WTC11 (cell line): ENCODE measurements at regions not wholly inside any gene's neighbourhood (a gene's known extent, or its start where the extent isn't known, plus 50 kb on each side); places are given as distances from the start of the nearest gene placed in this dataset.

ENCODE experiments used
- ATAC-seq: fragments of 200-7000 bp; cut with Tn5 transposase; 2 replicates; pipeline ENCODE4 v1.10.0; 2021; ENCODE audit warnings: mild to moderate bottlenecking, moderate library complexity
- CTCF ChIA-PET: fragments of 300-600 bp; sonication (Branson Sonifier 250); formaldehyde crosslinking; loops from one replicate; lab custom pipeline; 2021; ENCODE audit warnings: antibody characterized with exemption; lab: Charles Lee
- POLR2A ChIA-PET: fragments of 350-600 bp; sonication (Branson Sonifier 250); formaldehyde crosslinking; loops from one replicate; lab custom pipeline; 2021; ENCODE audit warnings: antibody characterized with exemption; lab: Charles Lee
- DNase-seq: peaks from one replicate; pipeline ENCODE4 v3.0.0; 2021; ENCODE audit warnings: low spot score
- H3K27ac Mint-ChIP-seq: 2 replicates; pipeline ENCODE4 v1.8.0; 2021; ENCODE audit warnings: mixed read lengths
- H3K27me3 Mint-ChIP-seq: 2 replicates; pipeline ENCODE4 v1.8.0; 2021; ENCODE audit warnings: low read depth, mild to moderate bottlenecking, moderate library complexity, mixed read lengths
- H3K36me3 Mint-ChIP-seq: 2 replicates; pipeline ENCODE4 v1.8.0; 2021; ENCODE audit warnings: mixed read lengths
- H3K4me1 Mint-ChIP-seq: 2 replicates; pipeline ENCODE4 v1.8.0; 2022; ENCODE audit warnings: mixed read lengths
- H3K4me3 Mint-ChIP-seq: 2 replicates; pipeline ENCODE4 v1.8.0; 2021; ENCODE audit warnings: mild to moderate bottlenecking, moderate library complexity, mixed read lengths
- H3K9me3 Mint-ChIP-seq: 2 replicates; pipeline ENCODE4 v1.8.0; 2021; ENCODE audit warnings: mixed read lengths
- ATF2 ChIP-seq: sonication (generic); formaldehyde crosslinking; IDR thresholded peaks from 2 replicates; pipeline ENCODE4 v1.8.1; 2022; ENCODE audit warnings: low read depth, missing genetic modification reagents, borderline replicate concordance
- CTCF ChIP-seq: fragments of 200-600 bp; IDR thresholded peaks from 2 replicates; pipeline ENCODE4 v1.8.0; 2022; ENCODE audit warnings: antibody characterized with exemption
- E2F1 ChIP-seq: sonication (generic); formaldehyde crosslinking; IDR thresholded peaks from 2 replicates; pipeline ENCODE4 v1.8.0; 2022; ENCODE audit warnings: mild to moderate bottlenecking, missing genetic modification reagents
- E2F4 ChIP-seq: sonication (generic); formaldehyde crosslinking; IDR thresholded peaks from 2 replicates; pipeline ENCODE4 v1.8.1; 2022; ENCODE audit warnings: low read depth, mild to moderate bottlenecking, moderate library complexity, missing genetic modification reagents, borderline replicate concordance
- ETV6 ChIP-seq: sonication (generic); formaldehyde crosslinking; IDR thresholded peaks from 2 replicates; pipeline ENCODE4 v1.8.1; 2022; ENCODE audit warnings: mild to moderate bottlenecking, missing genetic modification reagents
- FOXP4 ChIP-seq: sonication (generic); formaldehyde crosslinking; IDR thresholded peaks from 2 replicates; pipeline ENCODE4 v1.8.0; 2022; ENCODE audit warnings: mild to moderate bottlenecking, missing genetic modification reagents
- GRHL2 ChIP-seq: fragments of 250-450 bp; sonication (Bioruptor Pico); IDR thresholded peaks from 2 replicates; pipeline ENCODE4 v1.8.0; 2022; ENCODE audit warnings: mild to moderate bottlenecking, moderate library complexity; ENCODE audit not compliant: insufficient replicate concordance, severe bottlenecking
- HMGA2 ChIP-seq: fragments of 250-450 bp; sonication (Bioruptor Pico); IDR thresholded peaks from 2 replicates; pipeline ENCODE4 v1.4.0; 2021; ENCODE audit warnings: mild to moderate bottlenecking, moderate library complexity
- JUN ChIP-seq: sonication (generic); formaldehyde crosslinking; IDR thresholded peaks from 2 replicates; pipeline ENCODE4 v1.8.0; 2023; ENCODE audit warnings: mild to moderate bottlenecking, missing genetic modification reagents
- KAT7 ChIP-seq: sonication (generic); formaldehyde crosslinking; IDR thresholded peaks from 2 replicates; pipeline ENCODE4 v1.8.1; 2023; ENCODE audit warnings: missing genetic modification reagents, mild to moderate bottlenecking, borderline replicate concordance
- MYBL2 ChIP-seq: sonication (generic); formaldehyde crosslinking; IDR thresholded peaks from 2 replicates; pipeline ENCODE4 v1.8.1; 2023; ENCODE audit warnings: mild to moderate bottlenecking, moderate library complexity, missing genetic modification reagents
- NFATC4 ChIP-seq: fragments of 250-450 bp; sonication (Bioruptor Pico); IDR thresholded peaks from 2 replicates; pipeline ENCODE4 v1.9.0; 2021; ENCODE audit warnings: mild to moderate bottlenecking
- NFE2L1 ChIP-seq: sonication (generic); formaldehyde crosslinking; IDR thresholded peaks from 2 replicates; pipeline ENCODE4 v1.8.1; 2023; ENCODE audit warnings: missing genetic modification reagents
- PREB ChIP-seq: sonication (generic); formaldehyde crosslinking; IDR thresholded peaks from 2 replicates; pipeline ENCODE4 v1.8.1; 2022; ENCODE audit warnings: mild to moderate bottlenecking, missing genetic modification reagents, moderate library complexity, borderline replicate concordance
- PRRX2 ChIP-seq: fragments of 250-450 bp; sonication (Bioruptor Pico); IDR thresholded peaks from 2 replicates; pipeline ENCODE4 v1.8.0; 2021; ENCODE audit warnings: mild to moderate bottlenecking
- RORB ChIP-seq: fragments of 250-450 bp; sonication (Bioruptor Pico); IDR thresholded peaks from 2 replicates; pipeline ENCODE4 v1.9.0; 2021; ENCODE audit warnings: mild to moderate bottlenecking
- TEAD4 ChIP-seq: sonication (generic); formaldehyde crosslinking; IDR thresholded peaks from 2 replicates; pipeline ENCODE4 v1.8.0; 2022; ENCODE audit warnings: mild to moderate bottlenecking, missing genetic modification reagents
- TP53 ChIP-seq: sonication (generic); formaldehyde crosslinking; IDR thresholded peaks from 2 replicates; pipeline ENCODE4 v1.8.1; 2023; ENCODE audit warnings: mild to moderate bottlenecking, missing genetic modification reagents
- ZBTB43 ChIP-seq: sonication (generic); formaldehyde crosslinking; IDR thresholded peaks from 2 replicates; pipeline ENCODE4 v1.8.1; 2023; ENCODE audit warnings: mild to moderate bottlenecking, missing genetic modification reagents
- ZNF423 ChIP-seq: fragments of 250-450 bp; sonication (Bioruptor Pico); IDR thresholded peaks from 2 replicates; pipeline ENCODE4 v2.1.2; 2022; ENCODE audit warnings: mild to moderate bottlenecking, moderate library complexity

- CTCF ChIA-PET, result interaction anchor here (1.3 kb wide), 1 partner anchor 200 kb away, joined by 3 read pairs; no protein-coding TSS in a partner anchor
- Mint-ChIP-seq H3K27ac (no peak overlapping the region), H3K4me1 (peaks cover 22% of the 10 kb centered on the region), H3K36me3 (no peaks in the 10 kb centered on the region), H3K27me3 (no peaks in the 10 kb centered on the region; the same call in 1 of the 2 replicates), H3K9me3 (no peaks in the 10 kb centered on the region; the same call in 1 of the 2 replicates), H3K4me3 (no peak overlapping the region)
- DNase-seq (no peak), ATAC-seq (no peak)
- TF ChIP-seq RORB (CRISPR knock-in tag) (no peak), ATF2 (CRISPR knock-in tag) (no peak), PREB (CRISPR knock-in tag) (no peak), NFE2L1 (no peak), CTCF (no peak), MYBL2 (no peak), KAT7 (CRISPR knock-in tag) (no peak), TP53 (CRISPR knock-in tag) (no peak), JUN (CRISPR knock-in tag) (no peak), E2F4 (no peak), E2F1 (no peak), FOXP4 (CRISPR knock-in tag) (no peak), GRHL2 (CRISPR knock-in tag) (no peak), NFATC4 (CRISPR knock-in tag) (no peak), ETV6 (CRISPR knock-in tag) (no peak), PRRX2 (CRISPR knock-in tag) (no peak)
- POLR2A ChIA-PET, result no interaction called here
These were observed 188.5 kb upstream of the CELF4 start for GRCh38 chr18:37754141-37754540.

- no peak for TF ChIP-seq NFE2L1
- TF ChIP-seq ZBTB43, result no peak
- no peak for TF ChIP-seq HMGA2 (CRISPR knock-in tag)
- no peak for TF ChIP-seq FOXP4 (CRISPR knock-in tag)
- peak; percentile 89 for TF ChIP-seq ZNF423 (CRISPR knock-in tag)
- TF ChIP-seq TEAD4, result no peak
- Mint-ChIP-seq H3K4me1 (peaks cover 11% of the 10 kb centered on the region), H3K9me3 (no peaks in the 10 kb centered on the region), H3K4me3 (no peak overlapping the region), H3K36me3 (no peaks in the 10 kb centered on the region), H3K27me3 (no peaks in the 10 kb centered on the region; the same call in 1 of the 2 replicates), H3K27ac (no peak overlapping the region)
- POLR2A ChIA-PET, result no interaction called here
- CTCF ChIA-PET, result interaction anchor here (0.5 to 1.1 kb wide), 3 partner anchors 36 to 358 kb away, joined by 3 to 5 read pairs (median 3); no protein-coding TSS in a partner anchor
- ATAC-seq, result peak; percentile 60
- DNase-seq, result peak; percentile 15
These were observed 176.8 kb upstream of the CELF4 start for GRCh38 chr18:37742436-37742835.
